Amniotic epithelial cell (primary cell): ENCODE measurements at regions not wholly inside any gene's neighbourhood (a gene's known extent, or its start where the extent isn't known, plus 50 kb on each side); places are given as distances from the start of the nearest gene placed in this dataset.
"Not testable (repeated sequence)": the region's sequence is repeated elsewhere in the genome, so short reads cannot be mapped to it uniquely, and the experiment has no call there.

Source experiments
- DNase-seq: peaks from one replicate; pipeline ENCODE4 v3.0.0-alpha.2; 2010; ENCODE audit warnings: low read depth

DNA sequence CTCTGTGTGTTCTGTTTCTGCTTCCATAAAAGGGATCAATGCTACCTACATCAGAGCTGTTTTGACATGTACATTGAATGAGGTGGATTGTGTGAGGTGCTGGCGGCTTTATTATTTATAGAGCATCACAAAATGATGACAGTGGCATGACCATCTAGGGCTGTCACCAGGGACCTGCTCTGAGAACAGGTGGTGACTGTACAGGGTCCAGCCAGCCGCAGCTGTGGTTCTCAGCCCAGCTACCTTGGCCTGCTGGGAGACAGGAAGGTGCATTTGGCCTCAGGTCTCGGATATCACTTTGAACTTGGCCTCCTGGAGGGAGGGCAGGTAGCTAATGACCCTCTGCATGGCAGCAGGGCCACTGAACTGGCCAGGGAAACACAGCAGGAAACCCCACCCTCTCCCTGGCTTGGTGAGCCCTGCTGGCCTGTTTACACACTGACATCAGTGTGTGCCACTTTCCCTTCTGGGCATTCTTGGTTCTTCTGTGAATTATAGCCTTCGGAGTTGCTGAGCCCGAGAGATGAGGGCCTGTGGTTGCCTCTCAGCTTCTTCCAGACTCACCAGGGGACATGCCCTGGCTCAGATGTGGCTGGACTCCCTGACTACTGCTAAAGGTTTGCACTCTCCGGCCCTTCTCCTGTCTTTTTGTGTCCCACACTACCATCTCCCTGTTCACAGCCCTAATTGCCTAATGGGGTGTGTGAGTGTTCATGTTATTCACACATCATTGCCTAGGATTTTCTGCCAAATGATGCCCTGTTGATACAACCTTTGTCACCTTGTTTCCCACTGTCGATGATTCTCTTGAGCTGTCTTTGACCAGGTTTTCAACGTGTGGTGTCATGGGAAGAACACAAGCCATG, 109.2 kb upstream of the RAB12 start:
- DNase-seq = no peak

DNA sequence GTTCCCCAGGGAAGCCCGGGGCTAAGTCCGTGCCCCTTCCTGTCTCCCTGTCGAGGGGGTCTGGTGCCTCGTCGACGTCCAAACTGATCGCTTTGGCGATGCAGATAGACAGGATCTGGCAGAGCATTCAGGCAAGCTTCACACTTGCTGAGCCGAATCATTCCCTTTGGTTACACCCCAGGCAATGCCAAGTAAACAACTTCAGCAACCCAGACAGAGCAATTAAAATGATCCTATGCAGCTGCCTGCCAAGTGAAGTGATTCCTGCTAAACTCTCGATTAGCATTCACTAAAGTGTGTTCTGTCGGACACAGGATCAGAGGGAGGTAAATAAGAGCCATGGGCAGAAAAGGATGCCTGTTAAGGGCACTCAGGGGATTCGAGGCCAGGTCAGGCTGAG, 108.2 kb upstream of the RAB12 start:
- no peak for DNase-seq

DNA sequence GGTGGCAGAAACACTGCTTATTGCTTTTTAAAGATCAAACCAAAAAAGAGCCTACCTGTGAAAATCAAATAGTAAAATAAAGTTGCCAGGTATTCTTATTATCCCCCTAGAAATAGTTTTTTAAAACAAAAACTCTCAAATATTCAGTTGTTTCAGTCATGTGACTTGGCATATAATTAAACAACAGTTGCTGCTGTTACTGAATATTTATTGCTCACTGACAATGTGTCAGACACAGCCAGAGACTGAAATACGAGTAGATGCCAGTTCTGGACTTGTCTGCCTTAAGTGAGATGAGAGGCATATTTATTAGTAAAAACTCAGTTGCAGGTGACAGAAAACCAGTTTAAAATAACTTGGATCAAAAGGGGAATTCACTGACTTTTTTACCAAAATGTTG, 106.0 kb upstream of the RAB12 start:
- DNase-seq = no peak

DNA sequence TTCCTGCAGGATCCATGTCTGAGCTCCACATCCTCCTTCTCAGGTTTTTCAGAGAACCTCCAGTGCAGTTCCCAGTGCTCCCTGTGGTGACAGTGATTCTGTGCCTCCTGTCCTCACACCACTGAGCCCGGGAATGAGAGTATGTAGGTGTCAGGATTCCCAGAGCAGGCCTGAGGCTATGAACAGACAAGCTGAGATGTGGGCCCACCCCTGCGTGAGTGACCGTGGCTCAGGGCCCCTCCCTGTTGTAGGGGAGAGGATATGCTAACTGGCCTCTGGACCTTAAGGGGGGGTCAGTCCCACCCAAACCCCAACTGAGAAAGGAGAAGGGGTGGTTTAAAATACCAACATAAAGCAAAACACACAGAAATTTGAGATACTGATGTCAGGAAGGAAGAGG, 104.8 kb upstream of the RAB12 start:
- no peak for DNase-seq

DNA sequence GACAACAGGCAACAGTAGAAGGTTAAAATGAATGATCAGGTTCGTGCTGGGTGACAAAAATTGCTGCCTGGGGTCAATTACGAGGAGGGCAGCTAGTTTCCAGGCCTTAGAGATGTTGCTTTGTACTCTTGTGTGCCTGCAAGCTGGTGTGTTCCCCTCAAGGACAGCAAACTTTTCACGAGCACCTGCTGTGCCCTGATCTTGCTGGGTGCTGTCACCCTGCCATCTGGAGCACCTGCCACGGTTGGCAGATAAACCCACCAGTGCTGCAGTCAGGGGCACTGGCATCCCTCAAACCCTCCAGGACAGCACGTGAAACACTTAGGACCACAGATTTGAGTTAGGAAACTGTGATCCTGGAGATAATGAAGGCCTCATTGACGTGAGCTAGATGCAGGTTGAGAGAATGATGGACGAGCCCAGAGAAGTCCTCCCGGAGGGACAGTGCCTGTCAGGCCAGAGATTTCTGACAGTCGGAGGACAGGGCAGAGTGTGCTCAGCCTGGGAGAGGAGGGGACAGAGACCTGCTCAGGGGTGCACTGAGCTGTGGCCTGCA, 104.3 kb upstream of the RAB12 start:
- no peak for DNase-seq

DNA sequence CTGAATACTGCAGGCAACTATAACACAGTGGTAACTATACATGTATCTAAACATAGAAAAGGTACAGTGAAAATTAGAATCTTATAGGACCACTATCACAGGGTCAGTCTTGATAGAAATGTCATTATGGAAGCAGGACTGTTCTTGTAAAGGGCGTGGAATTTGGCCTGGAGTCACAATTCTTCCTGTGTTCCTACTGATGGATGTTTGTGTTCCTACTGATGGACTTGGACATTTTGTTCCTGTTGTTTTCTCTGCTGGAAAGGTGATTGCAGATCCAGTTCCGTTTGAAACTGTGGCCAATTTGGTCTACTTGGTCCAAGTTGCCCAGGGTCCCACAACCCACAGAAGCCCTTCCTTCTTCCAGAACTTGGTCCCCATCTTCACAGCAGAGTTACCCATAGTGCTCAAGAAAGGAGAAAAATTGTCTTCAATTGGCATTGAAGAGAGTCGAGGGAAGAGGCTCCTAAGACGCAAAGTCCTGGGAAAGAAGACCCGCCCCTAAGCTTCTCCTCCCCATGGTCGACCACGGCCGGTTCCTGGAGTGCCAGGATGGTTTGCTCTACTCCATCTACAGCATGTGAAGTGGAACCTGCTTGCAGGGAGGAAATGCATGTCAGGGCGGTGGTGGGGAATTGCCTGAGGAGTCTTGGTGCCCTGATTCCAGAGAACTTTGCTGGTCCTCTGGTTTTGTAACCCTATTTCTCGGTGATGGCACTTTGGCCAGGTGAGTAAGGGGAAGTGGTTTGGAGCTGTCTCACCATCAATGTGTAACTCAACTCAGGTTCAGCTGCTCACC, 102.8 kb upstream of the RAB12 start:
- no peak for DNase-seq

DNA sequence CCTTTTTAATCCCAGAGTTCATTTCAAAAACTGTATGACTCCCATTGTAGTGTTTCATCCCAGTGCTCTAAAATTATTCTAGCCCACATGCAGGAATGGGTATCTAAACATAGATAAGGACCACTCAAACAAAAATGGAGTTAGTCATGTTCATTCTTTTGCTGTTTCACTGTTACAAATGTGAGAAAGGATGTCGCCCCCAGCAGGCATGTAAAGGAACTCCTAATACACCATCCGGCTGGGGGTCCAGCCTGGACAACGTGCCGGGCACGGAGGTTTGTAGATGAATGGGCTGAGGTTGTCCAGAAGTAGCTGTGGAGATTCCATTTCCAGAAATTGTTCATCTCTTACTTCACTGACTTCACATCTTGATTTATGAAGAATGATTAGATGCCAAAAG, 101.9 kb upstream of the RAB12 start:
- peak; percentile 44 for DNase-seq

DNA sequence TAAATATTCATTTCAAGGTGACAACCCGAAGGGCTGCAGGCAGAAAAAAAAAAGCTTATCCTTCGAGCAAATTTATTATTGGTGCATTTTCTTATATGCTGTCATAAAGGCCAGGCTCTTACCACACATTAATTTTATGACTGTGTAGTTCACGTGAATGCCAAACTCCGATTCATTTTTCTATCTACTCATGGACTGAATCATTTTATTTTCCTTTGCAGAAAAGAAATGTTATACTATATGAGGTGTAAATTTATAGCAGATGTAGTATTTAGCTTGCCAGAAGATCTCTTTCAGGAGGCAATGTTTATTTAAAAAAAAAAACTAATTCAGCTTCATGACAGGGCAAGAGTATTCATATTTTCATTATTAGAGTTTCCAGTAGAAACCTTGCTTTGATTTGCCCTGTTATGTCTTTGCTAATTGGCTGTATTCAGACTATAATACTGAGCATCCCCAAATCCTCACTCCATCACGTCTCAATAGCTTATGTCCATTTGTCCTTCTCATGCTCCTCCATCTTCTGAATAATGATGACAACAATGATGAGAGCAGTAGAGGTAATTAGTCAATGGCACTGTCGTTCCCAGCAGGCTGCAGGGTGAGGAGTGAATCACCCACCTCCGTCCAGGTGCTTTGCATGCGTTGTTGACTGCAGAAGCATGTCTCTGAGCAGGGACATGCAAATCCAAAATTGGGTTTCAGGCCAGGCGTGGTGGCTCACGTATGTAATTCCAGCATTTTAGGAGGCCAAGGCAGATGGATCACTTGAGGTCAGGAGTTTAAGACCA, 101.1 kb upstream of the RAB12 start:
- peak; percentile 40 for DNase-seq

DNA sequence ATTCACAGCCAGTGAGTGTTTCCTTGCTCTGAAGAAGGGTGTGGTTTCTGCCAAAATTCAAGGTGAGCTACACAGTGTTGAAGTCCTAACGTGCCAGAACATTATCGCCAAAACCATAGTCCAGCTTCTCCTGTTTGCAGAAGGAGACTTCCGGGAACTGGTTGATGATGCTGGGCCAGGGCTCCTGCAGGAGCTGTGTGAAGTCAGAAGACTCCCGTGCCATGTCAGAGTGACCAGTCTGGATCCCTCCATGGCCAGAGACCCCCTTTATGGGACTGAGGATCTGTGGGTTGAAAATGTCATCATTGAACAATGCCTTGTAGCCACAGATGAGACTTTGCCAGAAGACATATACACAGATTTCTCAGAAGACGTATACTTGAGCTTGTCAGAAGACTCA, 96.0 kb upstream of the RAB12 start:
- no peak for DNase-seq

DNA sequence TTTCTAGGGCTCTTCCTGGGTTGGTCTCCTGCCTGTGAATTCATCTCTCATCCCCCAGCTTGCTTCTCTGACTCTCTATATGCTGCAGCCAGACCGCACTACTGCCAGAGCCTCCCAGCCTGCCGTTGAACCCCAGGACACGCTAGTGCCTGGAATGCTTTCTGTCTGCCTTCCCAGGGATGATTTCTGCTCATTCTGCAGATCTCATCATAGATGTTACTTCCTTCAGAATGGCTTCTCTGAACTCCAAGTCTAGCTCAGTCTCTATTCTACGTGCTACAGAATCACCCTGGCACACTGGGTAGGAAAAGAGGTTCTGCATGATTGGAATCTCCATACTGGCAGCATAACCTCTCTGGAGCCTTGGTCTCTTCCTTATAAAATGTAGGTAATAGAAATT, 94.8 kb upstream of the RAB12 start:
- DNase-seq = no peak

DNA sequence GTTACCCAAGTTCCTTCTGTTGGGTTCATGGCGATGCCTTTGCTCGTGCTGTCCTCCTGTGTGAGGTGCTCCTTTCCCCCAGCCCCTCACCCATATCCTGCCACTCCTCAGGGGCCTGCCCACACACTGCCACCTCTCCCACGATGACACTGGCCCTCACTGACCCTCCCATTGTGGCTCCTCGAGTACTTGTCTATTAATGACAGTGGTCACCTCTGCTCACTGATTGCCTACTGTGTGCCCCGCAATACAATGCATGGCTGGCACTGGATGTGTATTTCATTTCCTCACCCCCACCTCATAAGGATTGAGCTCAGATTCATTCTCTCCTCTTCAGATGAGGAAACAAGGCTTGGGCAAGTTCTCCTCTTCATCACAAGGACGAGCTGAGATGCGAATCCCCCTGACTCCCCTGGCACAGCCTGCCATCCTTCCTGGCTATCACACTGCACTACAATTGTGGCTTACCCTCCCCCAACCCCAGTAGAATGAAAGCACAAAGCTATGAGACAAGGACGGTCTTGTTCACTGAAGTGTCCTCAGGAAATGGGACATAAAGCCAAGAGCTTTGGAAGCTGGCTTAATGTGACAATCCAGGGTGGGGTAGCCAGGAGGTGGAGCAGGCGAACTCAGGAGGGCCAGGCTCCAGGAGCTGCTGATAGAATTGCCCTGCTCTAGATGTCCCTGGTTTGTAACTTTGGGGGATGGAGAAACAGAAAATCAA, 93.9 kb upstream of the RAB12 start:
- no peak for DNase-seq

DNA sequence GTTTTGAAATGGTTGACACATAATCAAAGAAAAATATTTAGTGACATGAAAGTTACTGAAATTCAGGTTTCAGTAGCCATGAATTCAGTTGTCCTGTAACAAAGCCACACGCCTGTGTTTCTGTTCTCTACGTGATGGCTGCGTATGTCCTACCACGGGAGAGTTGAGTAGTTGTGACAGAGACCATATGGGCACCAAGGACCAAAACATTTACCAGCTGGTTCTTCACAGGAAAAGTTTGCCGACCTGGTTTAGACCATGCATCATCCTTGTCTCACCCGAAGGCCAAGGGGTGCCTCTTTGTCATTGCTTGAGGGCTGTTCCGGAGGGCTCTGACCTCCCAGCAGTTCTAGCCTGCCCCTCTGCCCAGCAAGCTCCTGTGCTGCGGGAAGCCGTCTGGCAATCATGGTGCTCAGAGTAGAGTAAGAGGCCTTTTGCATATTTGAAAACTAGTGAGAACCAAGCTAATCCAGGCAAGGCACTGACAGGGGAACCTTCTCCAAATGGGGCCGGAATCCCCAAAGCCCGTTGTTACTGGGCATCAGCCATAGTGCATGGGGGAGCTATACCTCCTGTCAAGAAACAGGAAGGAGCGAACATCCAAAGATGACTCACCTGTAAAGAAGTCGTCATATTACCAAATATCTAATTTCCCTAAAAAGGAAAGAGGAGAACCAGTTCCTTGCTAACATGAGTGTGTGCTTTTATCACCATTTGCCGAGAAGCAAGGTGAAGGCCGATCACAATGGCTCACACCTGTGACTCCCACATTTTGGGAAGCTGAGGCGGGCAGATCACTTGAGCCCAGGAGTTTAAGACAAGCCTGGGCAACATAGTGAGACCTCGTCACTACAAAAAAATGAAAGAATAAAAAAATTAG, 92.6 kb upstream of the RAB12 start:
- peak; percentile 8 for DNase-seq

DNA sequence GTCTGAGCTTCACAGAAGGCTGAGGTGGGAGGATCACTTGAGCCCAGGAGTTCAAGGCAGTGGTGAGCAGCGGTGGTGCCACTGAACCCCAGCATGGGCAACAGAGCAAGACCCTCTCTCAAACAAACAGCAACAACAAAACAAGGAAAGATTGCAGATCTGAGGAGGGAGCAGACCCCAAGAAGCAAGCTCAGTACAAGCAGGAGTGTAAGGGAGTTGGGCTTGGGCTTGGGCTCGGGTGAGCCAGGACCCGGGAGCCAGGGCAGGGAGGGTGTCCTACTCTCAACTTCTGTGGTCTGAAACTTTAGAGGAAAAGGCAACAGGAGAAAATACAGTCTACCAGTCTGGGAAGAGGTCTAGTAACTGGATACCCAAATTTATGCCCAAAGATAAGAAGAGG, 92.0 kb upstream of the RAB12 start:
- DNase-seq = no peak

DNA sequence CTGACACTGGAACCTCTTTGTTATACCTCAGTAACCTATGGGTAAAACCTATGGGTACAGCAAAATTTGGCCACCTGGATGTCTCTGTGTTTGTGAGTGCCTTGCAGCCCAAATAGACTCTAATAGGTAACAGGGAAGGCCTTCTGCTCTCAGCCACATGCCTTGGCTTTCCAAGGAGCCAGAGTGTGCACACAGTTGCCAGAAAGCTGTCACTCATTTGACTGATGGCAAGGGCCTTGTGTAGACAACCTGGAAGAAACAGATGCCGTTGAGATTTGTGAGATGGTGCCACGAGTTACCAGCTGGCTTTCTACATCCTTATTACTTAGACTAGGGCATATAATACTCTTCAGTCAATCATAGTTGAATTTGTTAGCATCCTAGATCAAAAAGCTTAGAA, 90.1 kb upstream of the RAB12 start:
- DNase-seq = no peak

DNA sequence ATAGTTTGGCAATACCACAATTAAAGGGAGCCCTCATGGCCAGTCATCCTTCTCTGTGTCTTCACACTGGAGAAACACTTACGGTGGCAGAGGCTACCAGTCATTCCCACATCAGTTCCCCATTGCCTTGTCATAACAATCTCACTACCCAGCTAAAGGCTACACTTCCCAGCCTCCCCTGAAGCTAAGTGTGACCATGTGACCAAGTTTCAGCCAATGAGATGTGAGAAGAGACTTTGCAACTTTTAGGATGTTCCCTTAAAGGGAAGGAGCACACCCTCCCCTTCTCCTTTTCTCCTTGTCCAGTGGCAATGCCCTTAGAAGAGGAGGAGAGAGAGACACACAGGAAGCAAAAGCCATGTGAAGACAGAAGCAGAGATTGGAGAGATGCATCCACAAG, 89.0 kb upstream of the RAB12 start:
- no peak for DNase-seq

DNA sequence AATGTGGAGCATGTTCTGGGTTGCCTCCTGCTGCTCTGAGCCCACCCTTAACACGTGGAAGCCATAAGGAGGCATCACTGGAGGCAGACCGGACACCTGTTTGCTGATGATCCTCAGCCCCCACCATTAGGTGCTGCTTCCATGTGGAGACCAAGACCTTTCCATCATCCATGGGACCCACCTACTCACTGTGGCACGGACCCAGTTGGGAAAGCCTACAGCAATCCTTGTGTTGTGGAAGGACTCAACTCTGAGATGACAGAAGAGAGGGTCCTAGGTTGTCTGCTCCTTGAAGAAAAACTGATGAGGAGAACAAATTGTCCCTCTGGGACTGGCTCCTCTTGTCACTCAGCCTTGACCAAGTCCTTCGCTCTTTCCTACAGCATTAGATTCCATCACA, 86.5 kb upstream of the RAB12 start:
- no peak for DNase-seq

DNA sequence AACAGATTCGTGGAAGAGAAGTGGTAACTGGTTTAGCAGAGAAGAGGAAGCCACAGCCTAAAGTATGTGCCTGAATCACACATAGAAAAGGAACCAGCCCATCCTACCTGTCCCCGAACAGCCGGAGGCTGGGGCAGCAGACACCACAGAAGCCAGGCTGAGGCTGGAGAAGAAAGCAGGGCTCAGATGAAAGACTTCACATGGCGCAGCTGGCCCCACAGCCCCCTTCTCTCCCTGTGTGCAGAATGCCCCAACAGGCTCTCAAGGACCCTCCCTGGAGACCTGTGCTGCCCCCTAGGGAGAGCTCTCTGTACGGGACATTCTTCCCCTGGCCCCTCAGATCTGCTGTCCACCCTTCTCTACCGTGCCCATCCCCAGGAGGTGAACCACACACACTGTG, 83.5 kb upstream of the RAB12 start:
- no peak for DNase-seq

DNA sequence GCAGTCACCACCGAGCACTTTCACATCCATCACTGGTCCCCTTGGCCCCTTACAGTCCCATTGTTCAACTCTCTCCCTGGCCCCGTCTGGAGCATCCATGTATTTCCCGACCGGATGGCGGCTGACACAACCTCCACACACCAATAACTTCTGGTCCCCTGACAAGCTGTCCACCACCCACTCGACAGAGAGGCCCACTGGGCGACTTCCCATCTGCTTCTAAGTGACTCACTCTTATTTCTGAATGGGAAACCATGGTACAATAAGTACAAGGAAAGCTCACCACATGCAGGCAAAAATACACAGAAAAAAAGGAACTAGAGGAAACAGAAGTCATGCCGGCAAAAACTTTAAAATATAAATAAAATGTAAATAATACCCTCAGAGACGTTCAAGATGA, 82.9 kb upstream of the RAB12 start:
- DNase-seq = no peak

DNA sequence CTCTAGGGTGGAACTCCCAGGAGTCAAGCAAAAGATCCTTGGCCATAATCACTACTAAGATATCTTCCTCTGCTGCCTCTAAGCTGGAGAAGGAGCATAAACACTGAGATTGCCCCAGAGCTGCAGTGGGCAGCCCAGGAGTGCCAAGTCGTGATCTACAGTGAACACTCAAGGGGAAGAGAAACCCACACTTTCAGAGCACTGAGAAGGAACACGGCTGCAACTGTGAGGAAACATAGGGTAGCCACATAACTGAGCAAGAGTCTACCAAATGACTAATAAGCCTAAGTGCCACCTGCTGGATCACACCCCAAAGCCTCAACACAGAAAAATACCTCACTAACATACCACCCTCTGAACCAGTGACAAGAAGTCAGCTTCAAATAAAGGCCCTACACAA, 79.6 kb upstream of the RAB12 start:
- DNase-seq = no peak

DNA sequence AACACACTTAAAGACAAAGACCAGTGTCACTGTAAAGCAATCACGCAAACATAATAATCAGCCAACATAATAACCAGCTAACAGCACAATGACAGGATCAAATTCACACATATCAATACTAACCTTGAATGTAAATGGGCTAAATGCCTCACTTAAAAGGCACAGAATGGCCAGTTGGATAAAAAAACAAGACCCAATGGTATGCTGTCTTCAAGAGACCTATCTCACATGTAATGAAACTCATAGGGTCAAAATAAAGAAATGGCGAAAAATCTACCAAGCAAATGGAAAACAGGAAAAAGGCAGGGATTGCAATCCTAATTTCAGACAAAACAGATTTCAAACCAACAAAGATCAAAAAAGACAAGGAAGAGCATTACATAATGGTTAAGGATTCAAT, 78.2 kb upstream of the RAB12 start:
- DNase-seq = not testable (repeated sequence)

DNA sequence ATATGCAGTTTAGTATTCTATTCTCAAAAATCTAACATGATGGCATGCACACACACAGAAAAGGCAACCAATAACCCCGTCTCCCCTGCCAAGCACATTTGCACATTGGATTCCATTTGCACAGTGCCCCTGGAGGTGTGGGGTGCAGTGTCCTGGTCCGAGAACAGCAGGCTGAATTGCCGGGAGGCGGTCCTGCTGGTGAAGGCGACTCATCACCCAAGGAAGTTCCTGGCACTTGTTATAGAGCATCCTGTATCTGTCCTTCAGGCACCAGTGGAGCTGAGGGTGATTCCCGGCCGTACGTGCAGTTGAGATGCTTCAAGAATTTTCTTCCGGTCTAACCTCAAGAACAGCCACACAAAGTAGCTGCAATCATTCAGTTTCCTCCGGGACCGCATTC, 73.0 kb upstream of the RAB12 start:
- peak; percentile 7 for DNase-seq
